ENCODE measurements at regions not wholly inside any gene's neighbourhood (a gene's known extent, or its start where the extent isn't known, plus 50 kb on each side); places are given as distances from the start of the nearest gene placed in this dataset.

- Histone ChIP-seq H3K9me3 (ENCODE audit: low read length) (no peaks in the 10 kb centered on the region), H3K36me3 (ENCODE audit: insufficient read depth, low read length) (no peaks in the 10 kb centered on the region), H3K4me3 (ENCODE audit: low read length) (no peak overlapping the region), H3K9ac (ENCODE audit: low read length) (no peak overlapping the region), H3K9me2 (ENCODE audit: insufficient read depth, low read length) (no peaks in the 10 kb centered on the region), H3K4me2 (ENCODE audit: low read length) (no peak overlapping the region), H3F3A (ENCODE audit: insufficient read depth, low read length, poor library complexity, severe bottlenecking) (no peaks in the 10 kb centered on the region), H4K20me1 (ENCODE audit: insufficient read depth) (no peaks in the 10 kb centered on the region), H3K27me3 (ENCODE audit: insufficient read depth, low read depth, low read length) (no peaks in the 10 kb centered on the region), H3K27ac (ENCODE audit: low read length) (no peak overlapping the region), H3K79me2 (replicated peaks; ENCODE audit: insufficient read depth, low read length) (no peaks in the 10 kb centered on the region), H2AFZ (ENCODE audit: low read depth, low read length) (no peak overlapping the region)
- no peak for TF ChIP-seq TAF1 (IDR thresholded peaks at IDR 0.05; ENCODE audit: low read depth)
- TF ChIP-seq MXI1 (conservative IDR thresholded peaks at IDR 0.05; ENCODE audit: poor library complexity, severe bottlenecking) = no peak
- TF ChIP-seq RAD21 (conservative IDR thresholded peaks at IDR 0.05) = no peak
- no peak for TF ChIP-seq CTCF (IDR thresholded peaks at IDR 0.05; ENCODE audit: poor library complexity, severe bottlenecking)
- TF ChIP-seq SMC3 (conservative IDR thresholded peaks at IDR 0.05; ENCODE audit: poor library complexity) = no peak
- no peak for TF ChIP-seq EZH2 (IDR thresholded peaks at IDR 0.05; ENCODE audit: borderline replicate concordance, insufficient read depth, low read length, poor library complexity, severe bottlenecking)
- TF ChIP-seq EP300 (conservative IDR thresholded peaks at IDR 0.05; ENCODE audit: poor library complexity, severe bottlenecking) = no peak
- TF ChIP-seq POLR2AphosphoS5 (IDR thresholded peaks at IDR 0.05) = no peak
- TF ChIP-seq REST (IDR thresholded peaks at IDR 0.05; ENCODE audit: borderline replicate concordance) = no peak
These were observed 60.6 kb upstream of the SPANXN2 start for GRCh38 chrX:143781103-143781502.
